Esophagus muscularis mucosa (tissue), 4 donors: ENCODE measurements at regions not wholly inside any gene's neighbourhood (a gene's known extent, or its start where the extent isn't known, plus 50 kb on each side); places are given as distances from the start of the nearest gene placed in this dataset.

Experiments
- DNase-seq: peaks from one replicate; pipeline ENCODE4 v3.0.0-alpha.2; 2017; ENCODE audit errors: extremely low spot score
- H3K27ac ChIP-seq, 4 donors: fragments of 200-600 bp; sonication (generic); replicated peaks in 1 of 4; 1 replicate in 3 of 4; 2 replicates in 1 of 4; pipeline ENCODE4 v1.5.1; 2016 to 2019; ENCODE audit warnings: mild to moderate bottlenecking in 1 of 4
- H3K27me3 ChIP-seq, 4 donors: fragments of 200-600 bp; sonication (generic); one replicate each; pipeline versions ENCODE4 v1.5.1 to v1.6.0; 2016 to 2019
- H3K36me3 ChIP-seq, 4 donors: fragments of 200-600 bp; sonication (generic); one replicate each; pipeline ENCODE4 v1.5.1; 2016 to 2019
- H3K4me1 ChIP-seq, 4 donors: fragments of 200-600 bp; sonication (generic); one replicate each; pipeline ENCODE4 v1.5.1; 2016 to 2019
- H3K4me3 ChIP-seq, 4 donors: fragments of 200-600 bp; sonication (generic); 1 replicate in 2 of 4; 2 replicates in 2 of 4; pipeline ENCODE4 v1.5.1; 2016 to 2019; ENCODE audit warnings: mild to moderate bottlenecking in 4 of 4, moderate library complexity in 1 of 4
- H3K9me3 ChIP-seq, 4 donors: fragments of 200-600 bp; sonication (generic); 1 replicate in 3 of 4; 2 replicates in 1 of 4; pipeline ENCODE4 v1.5.1; 2016 to 2019
- CTCF ChIP-seq, 3 experiments: fragments of 200-600 bp in 2 of 3; fragments of 450-650 bp in 1 of 3; sonication (generic) in 2 of 3; IDR thresholded peaks; one replicate each; pipeline ENCODE4 v1.5.1; 2017 to 2019; ENCODE audit warnings: antibody characterized with exemption in 3 of 3, mild to moderate bottlenecking in 2 of 3, moderate library complexity in 1 of 3
- EP300 ChIP-seq: sonication (generic); formaldehyde crosslinking; IDR thresholded peaks from one replicate; pipeline ENCODE4 v1.6.1; 2017; ENCODE audit warnings: antibody characterized with exemption
- POLR2A ChIP-seq: fragments of 450-650 bp; IDR thresholded peaks from one replicate; pipeline ENCODE4 v1.6.1; 2017; ENCODE audit warnings: antibody characterized with exemption, moderate library complexity, mild to moderate bottlenecking, low read depth
- POLR2AphosphoS5 ChIP-seq, 2 donors: sonication (generic); formaldehyde crosslinking; IDR thresholded peaks; one replicate each; pipeline ENCODE4 v1.6.1; 2017; ENCODE audit warnings: antibody characterized with exemption in 2 of 2
- WGBS: methylation state at CpG from one replicate; pipeline ENCODE4 v1.1.5; 2018; 5-methylcytosine and 5-hydroxymethylcytosine counted together
- intact Hi-C: fragments of 100-400 bp; cut with DNase I; formaldehyde crosslinking; loops from one replicate; pipeline ENCODE4 v1.15.1; 2023

DNA sequence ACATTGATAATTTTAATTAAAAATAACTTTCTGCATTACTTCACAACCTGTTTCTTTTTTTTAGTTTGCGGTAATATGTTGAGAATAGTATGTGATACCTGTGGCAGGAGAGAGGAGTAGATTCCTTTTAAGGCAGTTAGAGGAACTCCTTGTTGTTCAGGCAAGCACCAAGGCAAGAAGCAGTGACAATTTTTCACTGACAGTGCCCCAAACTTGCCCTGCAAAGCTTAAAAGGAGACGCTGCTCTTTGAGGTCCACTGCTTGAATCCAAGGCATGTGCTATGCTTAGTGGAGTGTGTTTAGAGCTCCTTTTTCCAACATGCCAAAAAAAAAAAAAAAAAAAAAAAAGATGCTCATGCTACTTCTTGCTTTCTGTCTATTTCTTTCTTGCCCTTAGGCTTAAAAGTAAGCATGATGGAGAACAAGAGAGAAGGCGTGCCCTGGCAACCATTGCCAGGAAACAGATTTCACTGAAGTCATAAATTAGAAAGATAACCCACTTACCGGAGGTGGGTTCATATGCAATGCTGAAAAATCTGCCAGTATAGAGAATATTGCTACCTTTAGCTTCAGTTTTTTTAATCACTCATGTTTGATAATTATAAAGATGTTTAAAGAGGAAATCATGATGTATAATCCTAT is 58.3 kb upstream of the DYRK2 start:
- Histone ChIP-seq H3K4me1 (peaks cover 0 to 8% (median 4%) of the 10 kb centered on the region in 4 donors), H3K9me3 (no peaks in the 10 kb centered on the region), H3K4me3 (no peak overlapping the region), H3K36me3 (no peaks in the 10 kb centered on the region), H3K27ac (no peak overlapping the region), H3K27me3 (no peaks in the 10 kb centered on the region)
- intact Hi-C loops, result no loop called here
- TF ChIP-seq EP300 (no peak), POLR2A (no peak), POLR2AphosphoS5 (IDR thresholded peaks at IDR 0.05) (no peak), CTCF (IDR thresholded peaks at IDR 0.05) (no peak)
- peak; percentile 47 for DNase-seq
- WGBS, result 79% methylated on average over 4 of the region's 4 CpGs

- H3K9me3 ChIP-seq, result no peaks in the 10 kb centered on the region
- H3K4me1 ChIP-seq, result peaks cover 0 to 8% (median 4%) of the 10 kb centered on the region in 4 donors
- intact Hi-C loops, result no loop called here
- TF ChIP-seq POLR2AphosphoS5 (IDR thresholded peaks at IDR 0.05), result no peak
- no peaks in the 10 kb centered on the region for H3K36me3 ChIP-seq
- no peak for DNase-seq
- H3K27me3 ChIP-seq, result no peaks in the 10 kb centered on the region
- no peak overlapping the region for H3K4me3 ChIP-seq
- no peak overlapping the region for H3K27ac ChIP-seq
- 80% methylated on average over 2 of the region's 2 CpGs for WGBS
Observed at GRCh38 chr12:67592228-67593011, 56.1 kb upstream of the DYRK2 start.

DNA sequence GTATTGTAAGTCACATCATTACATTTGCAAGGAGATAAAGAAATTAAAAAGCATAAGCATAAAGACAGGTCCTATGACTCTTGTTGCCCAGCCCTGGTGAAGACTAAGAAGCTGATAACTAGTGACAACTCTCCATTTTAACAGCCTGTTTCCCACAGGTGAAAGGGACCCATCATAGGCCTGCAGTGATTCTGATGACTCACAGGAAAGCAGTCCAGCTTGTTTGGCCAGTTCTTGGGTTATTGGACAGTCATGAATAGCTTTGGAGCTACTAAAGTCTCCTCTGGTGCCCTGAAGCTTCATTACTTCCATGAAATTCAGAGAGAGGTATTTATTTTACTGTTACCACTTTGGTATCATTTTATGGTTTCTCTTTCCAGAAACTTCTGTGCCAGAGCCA is 55.5 kb upstream of the DYRK2 start:
- H3K4me1 ChIP-seq, result peaks cover 0 to 8% (median 4%) of the 10 kb centered on the region in 4 donors
- TF ChIP-seq CTCF (IDR thresholded peaks at IDR 0.05) (no peak), EP300 (no peak), POLR2A (no peak), POLR2AphosphoS5 (IDR thresholded peaks at IDR 0.05) (no peak)
- H3K4me3 ChIP-seq, result no peak overlapping the region
- H3K36me3 ChIP-seq, result no peaks in the 10 kb centered on the region
- no peaks in the 10 kb centered on the region for H3K27me3 ChIP-seq
- no peak for DNase-seq
- no peaks in the 10 kb centered on the region for H3K9me3 ChIP-seq
- intact Hi-C loops, result no loop called here
- no peak overlapping the region for H3K27ac ChIP-seq

DNA sequence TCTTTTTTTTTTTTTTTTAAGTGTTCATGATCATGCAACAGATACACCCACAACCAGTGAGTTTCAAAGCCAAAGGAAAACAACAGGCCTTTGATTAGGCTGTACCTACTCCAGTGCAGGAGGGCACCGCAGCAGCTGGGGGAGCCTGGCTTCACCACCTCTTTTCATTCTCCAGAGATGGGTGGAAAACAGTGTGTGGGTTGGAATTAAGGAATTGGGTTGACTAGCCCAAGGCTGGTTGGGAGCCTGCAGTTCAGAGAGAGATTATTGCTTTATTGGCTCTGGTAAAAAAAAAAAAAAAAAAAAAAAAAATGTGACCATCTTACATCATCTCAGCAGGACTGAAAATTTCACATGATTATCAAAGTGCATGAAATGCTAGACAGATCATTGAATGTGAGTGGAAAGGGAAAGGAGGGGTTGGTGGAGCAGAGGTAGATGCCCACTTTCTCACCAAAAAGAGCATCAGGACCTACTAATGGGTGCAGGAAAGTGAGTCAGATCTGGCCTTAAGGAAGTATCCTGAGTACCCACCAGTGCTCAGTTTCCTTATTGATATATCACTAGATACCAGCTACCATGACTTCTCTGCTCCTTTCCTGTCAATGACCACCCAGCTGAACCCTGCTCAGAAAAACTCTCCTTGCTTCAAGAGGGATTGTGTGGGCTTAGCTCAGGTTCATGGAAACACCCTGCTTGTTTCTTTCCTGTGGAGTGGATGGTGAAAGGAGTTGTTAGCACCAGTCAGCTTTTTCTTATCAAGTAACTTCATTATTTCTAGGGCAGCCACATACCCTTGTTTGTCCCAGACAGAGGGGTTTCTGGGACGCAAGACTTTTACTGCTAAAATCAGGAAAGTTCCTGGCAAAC is 54.8 kb upstream of the DYRK2 start:
- H3K4me3 ChIP-seq, result no peak overlapping the region
- no peak overlapping the region for H3K27ac ChIP-seq
- no peaks in the 10 kb centered on the region for H3K9me3 ChIP-seq
- peaks cover 0 to 8% (median 4%) of the 10 kb centered on the region in 4 donors for H3K4me1 ChIP-seq
- WGBS, result 93% methylated on average over 2 of the region's 2 CpGs
- no peak for TF ChIP-seq POLR2A
- no peaks in the 10 kb centered on the region for H3K27me3 ChIP-seq
- intact Hi-C loops, result no loop called here
- no peaks in the 10 kb centered on the region for H3K36me3 ChIP-seq
- peak; percentile 64 for DNase-seq

DNA sequence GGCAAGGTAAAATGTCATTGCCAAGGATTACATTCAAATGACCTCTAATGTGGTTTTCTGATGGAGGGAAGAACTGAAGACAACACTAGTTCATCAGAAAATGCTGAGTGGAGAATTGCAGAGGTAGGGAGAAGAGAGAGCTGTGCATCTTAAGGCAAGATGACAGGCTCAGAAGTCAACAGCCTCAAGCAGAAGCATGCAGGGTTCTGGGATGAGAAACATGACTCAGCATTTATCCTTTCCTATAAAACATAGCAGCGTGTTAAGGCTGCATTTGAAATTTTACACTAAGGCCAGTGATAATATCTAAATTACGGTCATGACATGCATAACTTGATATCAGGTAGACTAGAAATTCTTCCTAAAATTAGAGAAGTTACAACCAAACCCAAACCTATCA is 53.7 kb upstream of the DYRK2 start:
- Histone ChIP-seq H3K4me3 (no peak overlapping the region), H3K36me3 (no peaks in the 10 kb centered on the region), H3K27ac (no peak overlapping the region), H3K27me3 (no peaks in the 10 kb centered on the region), H3K9me3 (no peaks in the 10 kb centered on the region), H3K4me1 (peaks cover 0 to 8% (median 4%) of the 10 kb centered on the region in 4 donors)
- DNase-seq, result peak; percentile 2
- TF ChIP-seq EP300, result no peak
- TF ChIP-seq POLR2A, result no peak
- intact Hi-C loops, result no loop called here
- 82% methylated on average over 2 of the region's 2 CpGs for WGBS

DNA sequence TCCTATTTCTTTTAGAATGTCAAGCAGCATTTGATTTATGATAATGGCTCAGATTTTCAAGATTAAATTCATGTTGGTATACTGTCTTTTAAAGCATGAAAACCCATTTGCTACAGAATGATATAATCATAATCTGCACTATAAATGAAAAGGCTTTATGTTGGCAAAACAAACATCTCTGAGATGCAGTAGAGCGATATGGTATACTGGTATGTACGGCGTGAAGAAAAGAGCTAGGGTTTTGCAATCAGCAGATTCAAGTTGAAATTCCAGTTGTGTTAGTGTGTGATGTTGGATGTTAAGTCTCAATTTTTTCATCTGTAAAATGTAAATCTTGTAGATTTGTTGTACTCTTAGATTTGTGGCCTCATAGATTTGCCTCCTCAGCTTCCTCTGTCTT is 53.2 kb upstream of the DYRK2 start:
- intact Hi-C loops, result no loop called here
- TF ChIP-seq EP300 (no peak), POLR2A (no peak), CTCF (IDR thresholded peaks at IDR 0.05) (no peak), POLR2AphosphoS5 (IDR thresholded peaks at IDR 0.05) (no peak)

More for the DNA sequence above, 53.2 kb upstream of the DYRK2 start:
- WGBS, result 75% methylated on average over 3 of the region's 3 CpGs
- no peaks in the 10 kb centered on the region for H3K27me3 ChIP-seq
- H3K27ac ChIP-seq, result no peak overlapping the region
- no peak overlapping the region for H3K4me3 ChIP-seq
- H3K36me3 ChIP-seq, result no peaks in the 10 kb centered on the region
- peaks cover 0 to 8% (median 4%) of the 10 kb centered on the region in 4 donors for H3K4me1 ChIP-seq
- H3K9me3 ChIP-seq, result no peaks in the 10 kb centered on the region
- DNase-seq, result no peak
